DOHH2 (cell line): ENCODE measurements at regions not wholly inside any gene's neighbourhood (a gene's known extent, or its start where the extent isn't known, plus 50 kb on each side); places are given as distances from the start of the nearest gene placed in this dataset.

Experiments
- H3F3A ChIP-seq: fragments of 200-600 bp; sonication (generic), shearing (Covaris generic); 2 replicates; pipeline ENCODE4 v1.6.0; 2016; ENCODE audit warnings: antibody characterized with exemption, mild to moderate bottlenecking; ENCODE audit not compliant: control insufficient read depth, insufficient read depth
- H3K27ac ChIP-seq: fragments of 200-600 bp; sonication (generic); 2 replicates; pipeline ENCODE4 v1.5.1; 2014; ENCODE audit warnings: low read depth, mild to moderate bottlenecking, low read length, moderate library complexity
- H3K27me3 ChIP-seq: fragments of 200-600 bp; sonication (generic); 2 replicates; pipeline ENCODE4 v1.6.1; 2014; ENCODE audit warnings: mild to moderate bottlenecking, low read length, mixed read lengths; ENCODE audit not compliant: control insufficient read depth
- H3K36me3 ChIP-seq: fragments of 200-600 bp; sonication (generic); 2 replicates; pipeline ENCODE4 v1.6.1; 2014; ENCODE audit warnings: mild to moderate bottlenecking, low read length, moderate library complexity, mixed read lengths; ENCODE audit not compliant: control insufficient read depth
- H3K4me1 ChIP-seq: fragments of 200-600 bp; sonication (generic); 2 replicates; pipeline ENCODE4 v1.6.1; 2014; ENCODE audit warnings: mild to moderate bottlenecking, low read length, mixed read lengths; ENCODE audit not compliant: control insufficient read depth
- H3K4me2 ChIP-seq: fragments of 200-600 bp; sonication (generic); 2 replicates; pipeline ENCODE4 v1.6.0; 2014; ENCODE audit warnings: mild to moderate bottlenecking, low read length, moderate library complexity
- H3K4me3 ChIP-seq: fragments of 200-600 bp; sonication (generic); 2 replicates; pipeline ENCODE4 v1.5.1; 2014; ENCODE audit warnings: mild to moderate bottlenecking, low read length, mixed read lengths
- H3K79me2 ChIP-seq: fragments of 200-600 bp; sonication (generic); 2 replicates; pipeline ENCODE4 v1.6.1; 2014; ENCODE audit warnings: mild to moderate bottlenecking, low read length, mixed read lengths; ENCODE audit not compliant: control insufficient read depth
- H3K9me2 ChIP-seq: fragments of 200-600 bp; sonication (generic); replicated peaks from 2 replicates; pipeline ENCODE4 v1.6.1; 2014; ENCODE audit warnings: mild to moderate bottlenecking, low read length, mixed read lengths; ENCODE audit not compliant: control insufficient read depth
- H3K9me3 ChIP-seq: fragments of 200-600 bp; sonication (generic); 2 replicates; pipeline ENCODE4 v1.6.1; 2014; ENCODE audit warnings: antibody characterized with exemption, low read length, mixed read lengths; ENCODE audit not compliant: control insufficient read depth, insufficient read depth
- H4K20me1 ChIP-seq: fragments of 200-600 bp; sonication (generic); 2 replicates; pipeline ENCODE4 v1.6.0; 2014; ENCODE audit warnings: low read depth, mild to moderate bottlenecking, antibody characterized with exemption, low read length, moderate library complexity; ENCODE audit not compliant: control insufficient read depth, insufficient read depth
- EZH2phosphoT487 ChIP-seq: fragments of 200-600 bp; sonication (generic); IDR thresholded peaks from 2 replicates; pipeline ENCODE4 v1.6.1; 2017; ENCODE audit warnings: borderline replicate concordance, mild to moderate bottlenecking, antibody characterized with exemption, low read length, moderate library complexity, mixed read lengths
- TF ChIP-seq, protein P1 (sequence below): fragments of 200-600 bp; sonication (generic); IDR thresholded peaks from one replicate; pipeline ENCODE4 v1.5.1; 2014; ENCODE audit warnings: antibody characterized with exemption, mild to moderate bottlenecking, low read depth, low read length; ENCODE audit not compliant: poor library complexity, severe bottlenecking

DNA sequence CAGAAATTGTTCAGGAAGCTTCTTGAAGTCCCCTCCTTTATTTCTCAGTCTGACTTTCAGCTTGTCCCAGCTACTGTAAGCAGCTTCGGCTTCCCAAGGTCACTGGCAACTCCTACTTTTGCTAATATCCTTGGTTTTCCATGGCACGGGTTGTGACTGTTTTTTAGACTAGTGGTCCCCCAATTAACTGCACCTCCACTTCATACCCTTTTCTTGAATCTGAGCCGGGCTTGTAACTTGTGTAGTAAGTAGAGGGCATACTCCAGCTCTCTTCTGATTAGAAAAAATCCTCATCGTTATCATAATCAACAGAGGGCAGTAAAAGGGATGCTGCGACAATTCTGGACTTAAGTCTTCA is 162.3 kb upstream of the TNFAIP3 start:
- H3K4me3 ChIP-seq, result no peak overlapping the region
- H3K4me1 ChIP-seq, result peaks cover 14% of the 10 kb centered on the region
- H3K4me2 ChIP-seq, result no peak overlapping the region
- H3K36me3 ChIP-seq, result no peaks in the 10 kb centered on the region
- H3K27ac ChIP-seq, result no peak overlapping the region
- peaks cover 9% of the 10 kb centered on the region for H3K27me3 ChIP-seq
- TF ChIP-seq, protein P1, sequence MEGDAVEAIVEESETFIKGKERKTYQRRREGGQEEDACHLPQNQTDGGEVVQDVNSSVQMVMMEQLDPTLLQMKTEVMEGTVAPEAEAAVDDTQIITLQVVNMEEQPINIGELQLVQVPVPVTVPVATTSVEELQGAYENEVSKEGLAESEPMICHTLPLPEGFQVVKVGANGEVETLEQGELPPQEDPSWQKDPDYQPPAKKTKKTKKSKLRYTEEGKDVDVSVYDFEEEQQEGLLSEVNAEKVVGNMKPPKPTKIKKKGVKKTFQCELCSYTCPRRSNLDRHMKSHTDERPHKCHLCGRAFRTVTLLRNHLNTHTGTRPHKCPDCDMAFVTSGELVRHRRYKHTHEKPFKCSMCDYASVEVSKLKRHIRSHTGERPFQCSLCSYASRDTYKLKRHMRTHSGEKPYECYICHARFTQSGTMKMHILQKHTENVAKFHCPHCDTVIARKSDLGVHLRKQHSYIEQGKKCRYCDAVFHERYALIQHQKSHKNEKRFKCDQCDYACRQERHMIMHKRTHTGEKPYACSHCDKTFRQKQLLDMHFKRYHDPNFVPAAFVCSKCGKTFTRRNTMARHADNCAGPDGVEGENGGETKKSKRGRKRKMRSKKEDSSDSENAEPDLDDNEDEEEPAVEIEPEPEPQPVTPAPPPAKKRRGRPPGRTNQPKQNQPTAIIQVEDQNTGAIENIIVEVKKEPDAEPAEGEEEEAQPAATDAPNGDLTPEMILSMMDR, result no peak
- TF ChIP-seq EZH2phosphoT487, result no peak
- no peaks in the 10 kb centered on the region for H3K9me3 ChIP-seq
- no peaks in the 10 kb centered on the region for H4K20me1 ChIP-seq
- H3K79me2 ChIP-seq, result no peaks in the 10 kb centered on the region
- H3K9me2 ChIP-seq, result no peaks in the 10 kb centered on the region
- H3F3A ChIP-seq, result no peaks in the 10 kb centered on the region

DNA sequence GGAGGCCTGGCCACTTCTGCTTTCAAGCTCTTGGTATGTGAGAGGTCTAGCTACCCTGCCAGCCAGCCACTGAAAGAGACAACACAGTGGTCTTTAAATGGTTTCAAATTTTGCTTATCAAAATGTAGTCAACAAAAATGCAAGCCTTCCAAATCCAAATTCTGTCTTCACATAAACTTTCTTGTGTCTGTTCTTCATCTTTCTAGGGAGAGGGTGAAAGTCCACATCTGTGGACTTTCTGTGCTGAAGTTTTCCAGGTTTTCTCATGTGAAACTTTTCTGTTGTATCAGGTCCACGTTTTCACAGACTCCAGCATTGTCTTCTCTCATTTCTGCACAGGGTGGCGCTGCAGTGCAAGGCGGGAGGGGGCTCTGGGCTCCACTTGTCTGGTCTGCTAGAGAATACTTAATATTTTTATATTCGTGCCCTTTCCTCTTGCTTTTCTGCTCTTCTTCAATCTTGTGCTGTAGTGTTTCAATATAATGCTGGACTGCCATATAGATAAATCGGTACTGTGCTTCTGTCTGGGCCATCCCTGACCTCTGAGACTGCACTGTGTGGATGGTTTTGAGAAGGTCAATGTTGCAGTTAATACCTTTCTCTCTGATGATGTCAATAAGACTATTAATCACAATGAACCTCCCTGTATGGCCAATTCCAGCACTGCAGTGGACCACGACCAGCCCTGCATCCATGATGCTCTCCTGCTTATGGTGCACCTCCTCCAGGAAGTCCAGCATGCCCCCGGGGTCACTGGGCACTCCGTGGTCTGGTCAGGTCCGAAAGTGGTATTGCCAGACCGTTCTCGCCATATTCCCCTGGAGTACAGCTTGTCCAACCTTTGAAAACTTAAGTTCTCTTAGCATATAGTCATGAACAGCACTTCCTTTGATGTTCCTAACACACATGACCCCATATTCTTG is 161.6 kb upstream of the TNFAIP3 start:
- no peaks in the 10 kb centered on the region for H3K79me2 ChIP-seq
- H3K9me3 ChIP-seq, result no peaks in the 10 kb centered on the region
- H3K36me3 ChIP-seq, result no peaks in the 10 kb centered on the region
- H3K4me1 ChIP-seq, result peaks cover 14% of the 10 kb centered on the region
- H4K20me1 ChIP-seq, result no peaks in the 10 kb centered on the region
- no peaks in the 10 kb centered on the region for H3K9me2 ChIP-seq
- no peak overlapping the region for H3K4me2 ChIP-seq
- H3K4me3 ChIP-seq, result no peak overlapping the region
- peaks cover 9% of the 10 kb centered on the region for H3K27me3 ChIP-seq
- no peak overlapping the region for H3K27ac ChIP-seq
- TF ChIP-seq, protein P1, result peak; percentile 76
- no peak for TF ChIP-seq EZH2phosphoT487
- H3F3A ChIP-seq, result no peaks in the 10 kb centered on the region

DNA sequence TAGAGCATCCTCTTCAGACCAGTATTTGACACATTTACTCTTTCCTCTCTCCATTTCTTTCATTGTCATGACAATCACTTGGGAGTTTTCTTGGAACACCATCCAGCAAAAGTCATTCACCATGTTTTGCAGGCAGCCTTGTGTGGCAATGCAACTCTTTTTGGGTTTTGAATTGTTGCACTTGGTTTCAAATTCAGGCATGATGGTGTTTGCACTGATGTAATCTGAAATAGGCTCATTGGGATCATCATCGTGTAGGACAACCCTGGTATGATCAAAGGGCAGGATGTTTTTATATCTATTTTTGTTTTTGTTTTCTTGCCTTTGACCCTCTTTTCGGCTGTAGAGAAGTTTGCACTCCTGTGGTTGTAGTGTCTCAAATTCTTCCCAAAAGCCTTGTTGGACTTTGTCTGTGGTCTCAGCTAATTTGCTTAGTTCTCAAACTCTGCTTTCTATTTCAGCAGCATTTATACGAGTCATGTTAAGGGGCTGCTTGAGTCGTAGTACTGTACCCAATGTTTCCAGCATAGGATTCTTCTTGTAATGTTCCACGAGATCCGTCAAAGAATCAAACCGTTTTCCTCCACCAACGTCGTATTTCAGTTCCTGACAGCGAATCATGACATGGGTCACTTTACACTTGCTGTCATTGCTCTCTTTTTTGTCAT is 160.8 kb upstream of the TNFAIP3 start:
- peaks cover 9% of the 10 kb centered on the region for H3K27me3 ChIP-seq
- no peak overlapping the region for H3K27ac ChIP-seq
- H4K20me1 ChIP-seq, result no peaks in the 10 kb centered on the region
- peaks cover 14% of the 10 kb centered on the region for H3K4me1 ChIP-seq
- H3K9me2 ChIP-seq, result no peaks in the 10 kb centered on the region
- no peak for TF ChIP-seq EZH2phosphoT487
- TF ChIP-seq, protein P1, result no peak
- no peaks in the 10 kb centered on the region for H3K79me2 ChIP-seq
- H3F3A ChIP-seq, result no peaks in the 10 kb centered on the region
- no peak overlapping the region for H3K4me2 ChIP-seq
- no peak overlapping the region for H3K4me3 ChIP-seq
- H3K36me3 ChIP-seq, result no peaks in the 10 kb centered on the region
- no peaks in the 10 kb centered on the region for H3K9me3 ChIP-seq
